ENCODE measurements at regions not wholly inside any gene's neighbourhood (a gene's known extent, or its start where the extent isn't known, plus 50 kb on each side); places are given as distances from the start of the nearest gene placed in this dataset.

- DNase-seq (ENCODE audit: low read depth), result no peak
These were observed 121.8 kb upstream of the TNR start for GRCh38 chr1:175865041-175865766.

GRCh38 chr1:175864625-175865024 lies 121.2 kb upstream of the TNR start:
- DNase-seq (ENCODE audit: low read depth), result no peak

DNA sequence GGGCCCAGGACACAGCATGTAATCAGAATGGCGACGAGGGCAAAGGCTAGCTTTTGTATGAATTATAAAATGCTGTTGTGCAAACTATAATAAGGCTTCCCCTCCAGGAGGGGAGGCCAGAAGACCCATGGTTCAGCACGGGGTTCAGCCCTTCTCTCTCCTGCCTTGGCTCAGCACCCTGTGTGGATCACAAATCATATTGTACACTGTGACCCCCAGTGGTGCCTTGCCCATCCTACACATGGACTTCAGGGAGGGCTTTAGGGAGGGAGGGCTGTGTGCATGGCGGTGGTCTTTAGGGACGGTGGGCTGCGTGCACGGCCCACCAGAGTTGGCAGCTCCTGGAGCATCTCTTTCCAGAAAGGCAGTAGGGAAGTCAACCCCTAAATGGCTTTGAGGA lies 120.8 kb upstream of the TNR start:
- DNase-seq (ENCODE audit: low read depth), result no peak

DNA sequence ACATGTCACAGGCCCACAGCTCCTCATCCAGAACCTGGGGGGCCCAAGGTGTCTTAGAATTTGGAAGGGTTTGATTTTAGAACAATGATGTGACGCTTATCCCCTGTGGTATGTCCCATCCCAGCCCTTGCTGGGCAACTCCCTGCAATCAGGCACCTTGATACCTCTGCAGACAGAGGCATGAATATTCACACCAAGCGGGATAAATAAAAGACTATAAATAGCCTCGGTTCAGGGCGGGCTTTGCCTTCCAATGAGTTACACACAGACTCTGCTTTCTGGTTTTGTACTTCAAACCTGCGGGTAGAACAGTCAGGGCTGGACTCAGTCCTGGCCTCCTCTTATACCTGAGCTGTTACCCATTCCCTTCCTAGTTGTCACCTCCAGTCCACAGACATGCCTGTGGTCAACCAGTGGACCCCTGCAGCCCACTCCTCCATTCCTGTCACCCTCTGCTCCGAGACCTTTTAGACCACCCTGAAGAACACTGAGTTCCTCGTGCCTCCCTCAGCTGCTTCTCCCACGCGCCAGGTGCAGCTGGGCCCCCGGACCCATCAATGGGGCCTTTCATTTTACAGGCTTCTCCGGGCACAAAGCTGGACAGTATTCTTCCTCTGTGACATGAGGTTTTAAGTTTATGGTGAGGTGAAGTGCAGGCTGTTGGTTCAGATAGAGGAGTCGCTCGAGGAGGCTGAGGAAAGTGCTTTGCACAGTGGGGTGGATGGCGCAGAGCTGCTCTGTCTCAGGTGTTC lies 120.1 kb upstream of the TNR start:
- DNase-seq (ENCODE audit: low read depth), result no peak

DNA sequence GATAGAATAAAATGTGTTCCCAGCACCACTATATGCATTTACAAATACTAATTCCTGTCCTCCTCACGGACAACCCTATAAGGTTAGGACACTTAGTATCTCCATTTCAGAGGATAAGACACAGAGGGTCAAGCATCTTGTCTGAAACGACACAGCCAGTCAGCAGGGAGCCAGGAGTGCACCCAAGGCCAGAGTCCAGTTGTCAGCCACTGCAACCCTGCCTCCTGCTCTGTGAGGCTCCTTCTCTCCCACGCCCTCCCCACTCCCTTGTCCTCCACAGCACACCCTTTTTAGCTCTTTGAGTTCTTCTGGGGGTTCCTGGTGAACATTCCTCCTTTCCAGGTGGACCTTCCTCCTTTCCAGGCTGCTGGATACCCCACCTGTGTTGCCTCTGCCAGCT lies 119.0 kb upstream of the TNR start:
- no peak for DNase-seq (ENCODE audit: low read depth)

- no peak for DNase-seq (ENCODE audit: low read depth)
These were observed 118.4 kb upstream of the TNR start for GRCh38 chr1:175861626-175862367.

DNA sequence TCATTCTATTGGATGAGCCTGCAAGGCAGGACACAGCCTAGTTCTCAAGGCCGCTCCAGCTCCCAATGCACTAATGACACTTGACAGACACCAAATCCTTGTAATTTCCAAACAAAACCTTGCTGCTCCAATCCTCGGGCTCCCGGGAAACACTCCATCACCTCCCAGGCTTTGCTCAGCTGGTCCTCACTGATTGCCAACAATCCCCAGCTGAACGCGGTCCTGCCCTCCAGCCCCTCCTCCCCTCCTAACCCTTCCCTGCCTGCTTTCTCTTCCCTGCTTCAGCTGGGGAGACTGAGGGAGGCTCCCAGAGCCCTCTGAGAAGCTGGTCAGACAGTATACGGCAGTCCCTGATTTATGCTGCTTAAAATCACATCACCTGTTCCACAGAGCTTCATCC lies 114.4 kb upstream of the TNR start:
- DNase-seq (ENCODE audit: low read depth), result no peak

DNA sequence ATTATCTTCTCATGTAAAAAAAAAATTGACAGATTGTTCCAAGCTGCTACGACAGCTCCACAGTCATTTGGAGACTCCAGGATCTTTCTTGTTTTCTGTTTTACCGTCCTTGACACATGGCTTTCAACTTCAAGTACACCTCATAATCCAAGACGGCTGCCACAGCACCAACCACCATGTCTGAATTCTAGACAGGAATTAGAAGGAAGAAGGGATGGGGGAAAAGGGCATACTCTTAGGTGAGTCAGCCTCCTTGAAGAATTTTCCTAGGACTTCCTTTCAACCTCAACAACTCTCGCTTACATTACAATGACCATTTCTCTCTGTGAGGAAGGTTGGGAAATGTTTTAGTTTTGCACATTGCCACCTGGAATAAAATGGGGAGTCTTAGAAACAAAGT lies 110.3 kb upstream of the TNR start:
- DNase-seq (ENCODE audit: low read depth), result no peak

GRCh38 chr1:175851749-175852148 lies 108.4 kb upstream of the TNR start:
- DNase-seq (ENCODE audit: low read depth), result no peak

DNA sequence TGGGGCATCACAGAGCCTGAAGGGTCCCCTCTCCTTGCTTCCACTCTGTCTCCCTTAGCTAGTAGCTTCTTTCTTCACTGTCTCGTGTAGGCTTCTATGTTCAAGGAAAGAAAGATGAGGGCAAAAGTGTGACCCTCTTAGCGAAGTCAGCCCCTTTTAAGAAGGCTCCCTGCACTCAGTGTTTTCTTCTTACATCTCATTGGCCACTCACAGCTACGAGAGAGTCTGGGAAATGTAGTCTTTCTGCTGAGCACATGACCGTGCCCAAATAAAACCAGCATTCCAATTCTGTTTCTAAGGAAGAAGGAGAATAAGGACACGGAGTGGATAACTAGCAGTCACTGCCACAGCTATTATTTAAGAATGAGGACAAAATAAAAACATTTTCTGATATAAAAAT lies 104.9 kb upstream of the TNR start:
- no peak for DNase-seq (ENCODE audit: low read depth)

DNA sequence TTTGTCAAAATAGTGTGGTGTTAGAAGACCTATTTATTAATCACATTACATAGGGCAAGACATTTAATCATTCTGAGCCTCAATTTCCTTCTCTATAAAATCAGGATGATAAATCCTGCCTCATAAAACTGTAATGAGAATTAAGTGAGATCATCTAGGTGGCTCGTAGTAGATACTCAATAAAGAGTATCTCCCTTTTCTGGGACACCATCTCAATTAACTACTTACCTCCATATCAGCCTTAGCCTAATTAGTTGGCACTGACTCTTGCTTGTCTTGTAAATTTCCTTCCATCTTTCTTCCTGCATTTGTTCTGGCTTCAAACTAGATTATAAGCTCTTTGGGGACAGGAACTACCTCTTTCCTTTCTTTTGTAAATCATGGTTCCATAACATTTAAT lies 102.6 kb upstream of the TNR start:
- DNase-seq (ENCODE audit: low read depth), result no peak

DNA sequence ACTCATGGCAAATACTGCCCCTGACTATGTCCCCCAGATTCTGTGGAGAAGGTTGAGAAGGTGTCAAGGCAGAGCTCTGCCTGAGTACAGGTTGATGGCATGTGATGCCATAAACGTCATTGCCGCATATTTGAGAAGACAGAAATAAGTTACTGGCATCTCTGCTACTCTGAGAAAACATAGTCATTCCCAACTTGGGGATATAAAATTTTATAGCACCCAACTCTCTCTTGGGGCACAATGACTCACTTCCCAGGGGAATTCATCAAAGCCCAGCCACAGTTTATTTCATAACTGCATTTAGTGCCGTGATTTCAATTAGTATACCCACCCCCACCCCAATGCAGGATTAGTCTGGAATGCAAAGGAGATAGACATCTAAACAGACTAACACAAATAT lies 101.9 kb upstream of the TNR start:
- no peak for DNase-seq (ENCODE audit: low read depth)

- no peak for DNase-seq (ENCODE audit: low read depth)
These were observed 101.5 kb upstream of the TNR start for GRCh38 chr1:175844877-175845276.

- DNase-seq (ENCODE audit: low read depth), result no peak
These were observed 99.2 kb upstream of the TNR start for GRCh38 chr1:175842550-175842949.

DNA sequence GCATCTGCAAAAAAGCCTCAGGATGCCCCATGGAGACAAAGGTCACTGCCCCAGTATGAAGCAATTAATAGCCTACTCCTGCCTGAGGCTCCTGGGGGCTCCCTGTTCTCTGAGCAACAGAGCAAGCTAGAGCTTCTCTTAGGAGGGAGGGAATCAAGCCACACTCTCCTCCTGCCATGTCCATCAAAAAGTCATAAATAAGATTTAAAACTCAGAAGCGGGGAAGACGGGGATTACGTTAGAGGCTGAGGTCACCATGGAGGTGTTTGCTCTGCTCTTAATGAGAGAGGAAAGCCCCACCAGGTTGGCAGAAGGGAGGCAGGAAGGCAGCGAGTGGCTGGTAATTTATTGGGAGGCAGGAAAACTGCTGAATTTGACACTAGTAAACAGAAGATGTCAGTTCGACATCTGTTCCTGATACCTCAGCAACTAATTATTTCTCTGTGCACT lies 98.4 kb upstream of the TNR start:
- no peak for DNase-seq (ENCODE audit: low read depth)

- no peak for DNase-seq (ENCODE audit: low read depth)
These were observed 97.4 kb upstream of the TNR start for GRCh38 chr1:175840787-175841186.

DNA sequence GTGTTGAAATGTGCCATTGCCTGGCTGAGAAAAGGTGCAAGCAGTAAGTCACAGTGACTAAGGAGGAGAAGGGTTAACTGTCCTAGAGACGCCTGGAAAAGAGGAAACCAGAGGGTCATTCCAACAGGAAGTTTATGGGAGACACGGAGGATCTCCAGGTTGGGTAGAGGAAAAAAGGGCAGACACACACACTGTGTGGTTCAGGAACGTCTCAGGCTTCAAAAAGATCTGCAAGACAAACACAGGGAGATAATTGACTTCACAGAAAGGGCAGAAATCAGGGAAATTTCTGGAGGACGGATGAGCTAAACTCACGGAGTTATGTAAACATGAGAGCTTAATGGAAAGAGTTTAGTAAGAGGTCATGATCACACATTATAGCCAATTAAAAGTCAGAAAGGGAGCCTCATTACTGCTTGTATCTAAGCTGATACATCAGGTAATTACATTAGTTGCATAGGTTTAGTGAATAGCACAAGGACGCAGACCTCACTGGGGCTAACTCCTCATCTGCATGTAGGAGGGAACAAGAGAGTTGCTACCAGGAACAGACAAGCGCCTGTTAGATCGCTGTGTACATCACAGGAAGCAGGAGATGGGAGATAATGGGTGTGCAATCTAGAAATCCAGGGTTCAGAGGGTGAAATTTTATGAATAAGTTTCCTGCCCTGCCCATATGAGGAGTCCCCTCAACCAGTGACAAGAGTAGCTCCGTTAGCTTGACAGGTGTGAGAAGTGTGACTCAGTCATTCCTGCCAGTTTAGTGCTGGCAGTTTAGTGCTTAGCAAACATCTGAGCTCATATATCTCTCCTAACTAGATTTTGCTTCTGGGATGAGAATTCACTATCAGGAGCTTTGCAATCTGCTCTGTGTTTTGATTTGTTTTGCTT lies 96.6 kb upstream of the TNR start:
- DNase-seq (ENCODE audit: low read depth), result peak; percentile 26

DNA sequence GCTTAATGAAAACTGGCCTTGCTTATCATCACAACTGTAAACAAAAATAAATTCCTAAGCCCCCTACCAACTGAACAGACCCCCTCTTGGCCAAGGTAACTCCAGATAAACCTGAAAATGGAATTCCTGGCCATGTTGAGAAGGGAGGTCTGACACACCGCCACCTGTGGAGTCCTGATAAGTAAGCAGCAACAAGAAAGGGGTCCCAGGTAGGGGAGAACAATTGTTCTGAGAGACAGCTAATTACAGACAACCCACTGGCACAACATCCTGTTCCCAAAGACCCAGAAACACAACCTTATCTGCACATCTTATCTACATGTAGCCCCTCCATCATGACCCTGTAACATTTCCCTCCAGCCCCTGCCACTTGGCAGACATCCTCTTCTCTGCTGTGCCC lies 91.2 kb upstream of the TNR start:
- DNase-seq (ENCODE audit: low read depth), result no peak

GRCh38 chr1:175833951-175834350 lies 90.6 kb upstream of the TNR start:
- no peak for DNase-seq (ENCODE audit: low read depth)

DNA sequence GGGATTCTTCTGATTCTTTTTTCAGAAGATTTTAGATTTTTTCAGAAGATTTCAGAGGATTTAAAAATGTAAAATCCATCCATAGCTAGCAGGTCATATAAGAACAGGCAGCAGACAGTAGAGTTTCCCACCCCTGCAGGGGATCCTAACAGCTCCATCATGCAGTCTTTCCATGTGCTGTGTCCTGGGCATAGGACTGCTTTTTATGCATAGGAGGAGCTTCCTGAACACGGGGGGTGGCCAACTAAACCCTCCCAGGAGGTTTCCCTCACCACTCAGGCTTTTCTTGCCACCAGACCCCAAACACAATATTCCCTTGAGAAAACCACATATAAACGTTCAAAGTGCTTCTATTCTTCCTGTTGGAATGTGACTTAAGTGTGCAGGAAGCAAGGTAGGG lies 90.1 kb upstream of the TNR start:
- no peak for DNase-seq (ENCODE audit: low read depth)

GRCh38 chr1:175830500-175830899 lies 87.1 kb upstream of the TNR start:
- DNase-seq (ENCODE audit: low read depth), result no peak

Measured in myocyte (in vitro differentiated cells).